ENCODE measurements at regions not wholly inside any gene's neighbourhood (a gene's known extent, or its start where the extent isn't known, plus 50 kb on each side); places are given as distances from the start of the nearest gene placed in this dataset.

- TF ChIP-seq GABPA (IDR thresholded peaks at IDR 0.05; ENCODE audit: low read depth), result no peak
- no peak for TF ChIP-seq RFX5 (IDR thresholded peaks at IDR 0.05; ENCODE audit: low read length)
- TF ChIP-seq MXI1 (IDR thresholded peaks at IDR 0.05; ENCODE audit: low read depth, low read length), result no peak
- TF ChIP-seq TCF12 (IDR thresholded peaks at IDR 0.05), result no peak
- TF ChIP-seq FOXM1 (IDR thresholded peaks at IDR 0.05; ENCODE audit: low read depth), result no peak
- TF ChIP-seq ELF1 (IDR thresholded peaks at IDR 0.05), result no peak
- no peak for TF ChIP-seq EZH2phosphoT487 (IDR thresholded peaks at IDR 0.05; ENCODE audit: borderline replicate concordance, low read depth)
- no peak for TF ChIP-seq JUND (IDR thresholded peaks at IDR 0.05)
- TF ChIP-seq, protein P1, sequence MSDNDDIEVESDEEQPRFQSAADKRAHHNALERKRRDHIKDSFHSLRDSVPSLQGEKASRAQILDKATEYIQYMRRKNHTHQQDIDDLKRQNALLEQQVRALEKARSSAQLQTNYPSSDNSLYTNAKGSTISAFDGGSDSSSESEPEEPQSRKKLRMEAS (IDR thresholded peaks at IDR 0.05; ENCODE audit: low read depth), result no peak
- no peak for TF ChIP-seq FOXJ3 (CRISPR knock-in tag; IDR thresholded peaks at IDR 0.05)
- TF ChIP-seq REST (IDR thresholded peaks at IDR 0.05; ENCODE audit: low read depth, low read length), result no peak
- no peak for TF ChIP-seq PBX3 (IDR thresholded peaks at IDR 0.05)
- H3K4me1 ChIP-seq (ENCODE audit: control insufficient read depth in 1 of 2, insufficient read depth in 2 of 2, low read depth in 1 of 2, low read length in 1 of 2), result no peaks in the 10 kb centered on the region
- H3K9ac ChIP-seq, result no peak overlapping the region
- WGBS (ENCODE audit: low lambda C conversion rate), result 0% methylated on average over 1 of the region's 3 CpGs
- no peaks in the 10 kb centered on the region for H3K9me2 ChIP-seq
- H3K27ac ChIP-seq (ENCODE audit: low read depth in 2 of 2, low read length in 1 of 2), result no peak overlapping the region
- no peaks in the 10 kb centered on the region for H3F3A ChIP-seq (replicated peaks; ENCODE audit: insufficient read depth)
- no peak for DNase-seq
- H3K27me3 ChIP-seq (ENCODE audit: insufficient read depth), result no peaks in the 10 kb centered on the region
- ChIA-PET CTCF (no interaction called here), POLR2A (no interaction called here)
- no peak overlapping the region for H2AFZ ChIP-seq (ENCODE audit: low read depth)
- H3K9me3 ChIP-seq, result no peaks in the 10 kb centered on the region
- no peaks in the 10 kb centered on the region for H3K36me3 ChIP-seq (replicated peaks in 1 of 2; ENCODE audit: control insufficient read depth in 1 of 2, insufficient read depth in 2 of 2, low read length in 1 of 2)
- no peaks in the 10 kb centered on the region for H3K79me2 ChIP-seq (ENCODE audit: insufficient read depth)
- no peak overlapping the region for H3K4me3 ChIP-seq (ENCODE audit: low read depth in 2 of 2, low read length in 1 of 2)
- H4K20me1 ChIP-seq (ENCODE audit: insufficient read depth), result no peaks in the 10 kb centered on the region
- H3K4me2 ChIP-seq, result no peak overlapping the region
Measured at GRCh38 chr3:166029507-166029906, 192.3 kb upstream of the BCHE start.

- CTCF ChIA-PET, result interaction anchor here (0.6 to 4.5 kb wide), 6 partner anchors 23 to 1337 kb away, joined by 3 to 19 read pairs (median 4); no protein-coding TSS in a partner anchor
- peak; percentile 1 for DNase-seq
- H3K36me3 ChIP-seq (replicated peaks in 1 of 2; ENCODE audit: control insufficient read depth in 1 of 2, insufficient read depth in 2 of 2, low read length in 1 of 2), result no peaks in the 10 kb centered on the region
- TF ChIP-seq RAD21 (IDR thresholded peaks at IDR 0.05; ENCODE audit: low read length) (peak; percentile 52), EP300 (IDR thresholded peaks at IDR 0.05; ENCODE audit: borderline replicate concordance in 1 of 2, low read depth in 1 of 2, low read length in 1 of 2) (no peak), SMC3 (IDR thresholded peaks at IDR 0.05; ENCODE audit: low read depth, low read length) (peak; percentile 41), NFIC (IDR thresholded peaks at IDR 0.05; ENCODE audit: borderline replicate concordance) (no peak), GABPA (IDR thresholded peaks at IDR 0.05; ENCODE audit: low read depth) (no peak), CTCF (IDR thresholded peaks at IDR 0.05) (peak; percentile 71)
- no peak overlapping the region for H3K4me3 ChIP-seq (ENCODE audit: low read depth in 2 of 2, low read length in 1 of 2)
- no peaks in the 10 kb centered on the region for H3K9me3 ChIP-seq
- H3K79me2 ChIP-seq (ENCODE audit: insufficient read depth), result no peaks in the 10 kb centered on the region
- POLR2A ChIA-PET, result no interaction called here
- H3K4me1 ChIP-seq (ENCODE audit: control insufficient read depth in 1 of 2, insufficient read depth in 2 of 2, low read depth in 1 of 2, low read length in 1 of 2), result no peaks in the 10 kb centered on the region
- H3K9ac ChIP-seq, result no peak overlapping the region
- H3K9me2 ChIP-seq, result no peaks in the 10 kb centered on the region
- H4K20me1 ChIP-seq (ENCODE audit: insufficient read depth), result no peaks in the 10 kb centered on the region
- no peak overlapping the region for H3K27ac ChIP-seq (ENCODE audit: low read depth in 2 of 2, low read length in 1 of 2)
- H3F3A ChIP-seq (replicated peaks; ENCODE audit: insufficient read depth), result no peaks in the 10 kb centered on the region
- H3K27me3 ChIP-seq (ENCODE audit: insufficient read depth), result no peaks in the 10 kb centered on the region
- no peak overlapping the region for H2AFZ ChIP-seq (ENCODE audit: low read depth)
- WGBS (ENCODE audit: low lambda C conversion rate), result 0% methylated on average over 1 of the region's 1 CpG
- H3K4me2 ChIP-seq, result no peak overlapping the region
Measured at GRCh38 chr3:166013073-166013679, 176.0 kb upstream of the BCHE start.
